ENCODE measurements at regions not wholly inside any gene's neighbourhood (a gene's known extent, or its start where the extent isn't known, plus 50 kb on each side); places are given as distances from the start of the nearest gene placed in this dataset.

DNA sequence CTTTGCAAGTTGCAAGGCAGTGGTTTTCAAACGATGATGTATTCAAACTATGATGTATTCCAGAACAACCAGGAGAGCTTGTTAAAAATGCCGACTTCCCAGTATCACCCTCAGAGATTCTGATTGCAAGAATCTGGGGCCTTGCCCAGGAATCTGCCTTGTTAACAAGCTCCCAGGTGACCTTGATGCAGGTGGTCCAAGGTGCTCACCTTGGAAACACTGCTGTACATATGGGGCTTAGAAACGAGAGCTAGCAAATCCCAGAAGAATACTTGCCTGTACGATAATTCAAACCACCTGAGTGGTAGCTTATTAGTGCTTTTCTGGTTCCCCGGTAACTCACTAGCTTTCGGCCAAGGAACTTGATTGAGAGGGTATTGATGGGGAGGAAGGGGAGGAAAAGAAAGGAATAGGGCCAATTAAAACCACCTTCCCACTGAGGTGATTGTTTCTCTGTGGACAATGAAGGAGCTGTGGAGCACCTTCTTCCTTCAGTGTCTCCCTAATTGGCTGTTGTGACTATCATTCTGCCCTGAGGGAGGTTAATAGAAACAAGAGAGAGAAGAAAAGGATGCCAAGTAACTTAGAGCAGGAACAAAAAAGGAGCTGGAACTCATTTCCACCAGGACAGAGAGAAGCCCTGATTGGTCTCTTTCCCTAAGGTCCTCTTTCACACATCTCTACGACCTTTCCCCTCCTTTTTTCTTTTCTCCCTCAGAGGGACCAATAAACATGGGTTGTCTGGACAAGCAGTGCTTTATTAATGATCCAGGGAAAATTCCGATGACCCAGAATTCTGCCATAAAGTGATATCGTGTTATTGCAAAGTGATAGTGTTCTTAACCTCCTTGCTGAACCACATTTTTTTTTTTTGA is 218.8 kb downstream of the TMEM167A start:
- H3K23ac ChIP-seq (ENCODE audit: insufficient read length), result no peak overlapping the region
- no peak overlapping the region for H2AFZ ChIP-seq (ENCODE audit: low read length)
- no peak overlapping the region for H4K5ac ChIP-seq (ENCODE audit: insufficient read length, low read depth, low read length)
- no peak overlapping the region for H3K4ac ChIP-seq (replicated peaks; ENCODE audit: insufficient read length, low read depth, low read length)
- no peaks in the 10 kb centered on the region for H3K79me2 ChIP-seq (ENCODE audit: control insufficient read depth in 1 of 2, insufficient read depth in 2 of 2, low read length in 2 of 2)
- no peaks in the 10 kb centered on the region for H3K23me2 ChIP-seq (ENCODE audit: low read depth, low read length)
- H2BK12ac ChIP-seq (ENCODE audit: low read depth, low read length), result no peak overlapping the region
- FAIRE-seq, result no peak
- H2BK15ac ChIP-seq (ENCODE audit: low read length), result no peak overlapping the region
- no peaks in the 10 kb centered on the region for H3K27me3 ChIP-seq (replicated peaks in 1 of 4; ENCODE audit: control insufficient read depth in 3 of 4, extremely low read depth in 1 of 4, insufficient read depth in 3 of 4, low read length in 3 of 4)
- H2BK5ac ChIP-seq (ENCODE audit: low read depth, low read length), result no peak overlapping the region
- no peak overlapping the region for H3K18ac ChIP-seq (ENCODE audit: extremely low read depth, low read length)
- H2BK20ac ChIP-seq (ENCODE audit: low read length), result no peak overlapping the region
- no peak overlapping the region for H2AK5ac ChIP-seq (ENCODE audit: low read depth, low read length)
- H3K36me3 ChIP-seq (ENCODE audit: control insufficient read depth in 2 of 4, insufficient read depth in 4 of 4, low read length in 3 of 4), result no peaks in the 10 kb centered on the region
- no peak overlapping the region for H3K4me3 ChIP-seq (ENCODE audit: extremely low read depth in 1 of 4, insufficient read depth in 2 of 4, low read depth in 3 of 4, low read length in 4 of 4)
- DNase-seq (ENCODE audit: low read depth in 1 of 2, low spot score in 2 of 2), result no peak
- WGBS, 2 experiments (ENCODE audit: extremely low coverage in 1 of 2, insufficient coverage in 1 of 2, insufficient read length in 1 of 2, insufficient replicate concordance in 2 of 2, low coverage in 1 of 2, low lambda C conversion rate in 2 of 2, missing lambda C conversion rate in 1 of 2), result 85% methylated on average over 9 of the region's 9 CpGs; no CpG with 5 or more reads in 1 of the 2 experiments
- ChIA-PET CTCF (ENCODE audit: partially characterized antibody) (interaction anchor here (1.0 to 1.5 kb wide), 2 partner anchors 8 to 363 kb away, joined by 3 read pairs; no protein-coding TSS in a partner anchor), POLR2A (ENCODE audit: partially characterized antibody) (no interaction called here)
- no peak overlapping the region for H3K14ac ChIP-seq (ENCODE audit: insufficient read length)
- H3K27ac ChIP-seq (ENCODE audit: low read depth, low read length), result no peak overlapping the region
- no peak overlapping the region for H4K8ac ChIP-seq (ENCODE audit: extremely low read depth, insufficient read depth, low read length)
- H3K56ac ChIP-seq (replicated peaks; ENCODE audit: insufficient read length, low read depth, low read length), result no peak overlapping the region
- H4K20me1 ChIP-seq (replicated peaks in 1 of 2; ENCODE audit: control insufficient read depth in 1 of 2, insufficient read depth in 2 of 2, low read length in 2 of 2), result no peaks in the 10 kb centered on the region
- H3K9ac ChIP-seq (replicated peaks in 1 of 4; ENCODE audit: extremely low read depth in 1 of 4, low read depth in 3 of 4, low read length in 3 of 4), result no peak overlapping the region
- no peaks in the 10 kb centered on the region for H3K79me1 ChIP-seq (ENCODE audit: low read depth, low read length)
- no peak overlapping the region for H4K91ac ChIP-seq (replicated peaks; ENCODE audit: insufficient read length, low read length)
- no peaks in the 10 kb centered on the region for H3K9me3 ChIP-seq (ENCODE audit: insufficient read depth in 2 of 2, low read depth in 1 of 2, low read length in 1 of 2)
- H3K4me1 ChIP-seq (replicated peaks in 1 of 4; ENCODE audit: control insufficient read depth in 3 of 4, insufficient read depth in 4 of 4, low read length in 3 of 4), result peaks cover 0 to 8% (median 2%) of the 10 kb centered on the region in 4 experiments; a peak in 2 of 7 replicates
- H2BK120ac ChIP-seq (replicated peaks; ENCODE audit: low read depth, low read length), result no peak overlapping the region
- H3K4me2 ChIP-seq (ENCODE audit: insufficient read depth in 1 of 2, low read depth in 2 of 2, low read length in 2 of 2), result no peak overlapping the region
- TF ChIP-seq KDM5A (IDR thresholded peaks at IDR 0.05; ENCODE audit: low read length), result no peak
- no peak for TF ChIP-seq JUND (IDR thresholded peaks at IDR 0.05; ENCODE audit: low read length)
- no peak for TF ChIP-seq NANOG (IDR thresholded peaks at IDR 0.05; ENCODE audit: insufficient read depth, low read depth, low read length, poor library complexity, severe bottlenecking)
- no peak for TF ChIP-seq SIX5 (IDR thresholded peaks at IDR 0.05; ENCODE audit: low read depth, low read length)
- TF ChIP-seq KDM4A (IDR thresholded peaks at IDR 0.05; ENCODE audit: low read depth, low read length, severe bottlenecking), result no peak
- no peak for TF ChIP-seq CEBPB (IDR thresholded peaks at IDR 0.05; ENCODE audit: low read depth, low read length)
- no peak for TF ChIP-seq FOSL1 (IDR thresholded peaks at IDR 0.05; ENCODE audit: insufficient read depth, low read depth, low read length)
- no peak for TF ChIP-seq TBP (IDR thresholded peaks at IDR 0.05; ENCODE audit: low read depth, low read length)
- TF ChIP-seq POLR2A (IDR thresholded peaks at IDR 0.05; ENCODE audit: control extremely low read depth in 1 of 2, low read depth in 2 of 2, low read length in 2 of 2), result no peak
- TF ChIP-seq, protein P1, sequence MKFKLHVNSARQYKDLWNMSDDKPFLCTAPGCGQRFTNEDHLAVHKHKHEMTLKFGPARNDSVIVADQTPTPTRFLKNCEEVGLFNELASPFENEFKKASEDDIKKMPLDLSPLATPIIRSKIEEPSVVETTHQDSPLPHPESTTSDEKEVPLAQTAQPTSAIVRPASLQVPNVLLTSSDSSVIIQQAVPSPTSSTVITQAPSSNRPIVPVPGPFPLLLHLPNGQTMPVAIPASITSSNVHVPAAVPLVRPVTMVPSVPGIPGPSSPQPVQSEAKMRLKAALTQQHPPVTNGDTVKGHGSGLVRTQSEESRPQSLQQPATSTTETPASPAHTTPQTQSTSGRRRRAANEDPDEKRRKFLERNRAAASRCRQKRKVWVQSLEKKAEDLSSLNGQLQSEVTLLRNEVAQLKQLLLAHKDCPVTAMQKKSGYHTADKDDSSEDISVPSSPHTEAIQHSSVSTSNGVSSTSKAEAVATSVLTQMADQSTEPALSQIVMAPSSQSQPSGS (IDR thresholded peaks at IDR 0.05; ENCODE audit: low read length), result no peak
- TF ChIP-seq BACH1 (IDR thresholded peaks at IDR 0.05; ENCODE audit: low read length), result no peak
- no peak for TF ChIP-seq YY1 (IDR thresholded peaks at IDR 0.05; ENCODE audit: low read depth, low read length)
- no peak for TF ChIP-seq CHD1 (IDR thresholded peaks at IDR 0.05; ENCODE audit: low read depth, low read length)

Measured in H1 (cell line).